B cell (primary cell): ENCODE measurements at regions not wholly inside any gene's neighbourhood (a gene's known extent, or its start where the extent isn't known, plus 50 kb on each side); places are given as distances from the start of the nearest gene placed in this dataset.

Source experiments
- ATAC-seq: fragments of 200-7000 bp; cut with Tn5 transposase; one replicate; pipeline ENCODE4 v1.10.0; 2021; ENCODE audit warnings: low read depth, mild to moderate bottlenecking, moderate number of reproducible peaks, moderate library complexity
- CTCF ChIA-PET: fragments of 350-600 bp; sonication (Branson Sonifier 250); formaldehyde crosslinking; loops from one replicate; lab custom pipeline; 2021; ENCODE audit warnings: antibody characterized with exemption, inconsistent platforms; lab: Charles Lee
- POLR2A ChIA-PET: fragments of 350-600 bp; sonication (Branson Sonifier 250); formaldehyde crosslinking; loops from one replicate; lab custom pipeline; 2021; ENCODE audit warnings: antibody characterized with exemption; lab: Charles Lee
- DNase-seq: peaks from one replicate; pipeline ENCODE4 v3.0.0; 2013
- H2AFZ ChIP-seq: 2 replicates; pipeline ENCODE4 v1.6.1; 2012; ENCODE audit warnings: mild to moderate bottlenecking, low read depth, low read length; ENCODE audit not compliant: insufficient read depth, poor library complexity, severe bottlenecking
- H3K27ac ChIP-seq, 2 donors: 1 replicate in 1 of 2; 2 replicates in 1 of 2; pipeline ENCODE4 v1.5.1; 2012 to 2013; ENCODE audit warnings: low read length in 2 of 2, mild to moderate bottlenecking in 2 of 2, moderate library complexity in 1 of 2
- H3K27me3 ChIP-seq, 4 experiments: fragments of 200-600 bp in 1 of 4; sonication (generic) in 1 of 4; replicated peaks in 1 of 4; 1 replicate in 2 of 4; 2 replicates in 2 of 4; pipeline versions ENCODE4 v1.6.1 to v1.7.0; 2013 to 2016; ENCODE audit warnings: low read length in 3 of 4, mild to moderate bottlenecking in 2 of 4, mixed read lengths in 1 of 4, moderate library complexity in 1 of 4; ENCODE audit not compliant: insufficient read depth in 4 of 4, control insufficient read depth in 3 of 4; ENCODE audit errors: control extremely low read depth in 1 of 4
- H3K36me3 ChIP-seq, 2 experiments: replicated peaks in 1 of 2; 1 replicate in 1 of 2; 2 replicates in 1 of 2; pipeline versions ENCODE4 v1.6.1 to v1.7.1; 2013; ENCODE audit warnings: low read length in 1 of 2; ENCODE audit not compliant: insufficient read depth in 2 of 2, control insufficient read depth in 1 of 2; ENCODE audit errors: control extremely low read depth in 1 of 2, extremely low read depth in 1 of 2
- H3K4me1 ChIP-seq, 2 donors: fragments of 200-600 bp in 1 of 2; sonication (generic) in 1 of 2; 1 replicate in 1 of 2; 2 replicates in 1 of 2; pipeline versions ENCODE4 v1.5.1 to v1.6.1; 2013 to 2017; ENCODE audit warnings: low read length in 2 of 2; ENCODE audit not compliant: control insufficient read depth in 2 of 2, insufficient read depth in 2 of 2
- H3K4me2 ChIP-seq: replicated peaks from 2 replicates; pipeline ENCODE3; 2012; ENCODE audit warnings: mild to moderate bottlenecking, low read depth, low read length; ENCODE audit not compliant: poor library complexity, severe bottlenecking
- H3K4me3 ChIP-seq, 5 experiments: fragments of 200-600 bp in 1 of 5; sonication (generic) in 1 of 5; 1 replicate in 3 of 5; 2 replicates in 2 of 5; pipeline versions ENCODE4 v1.5.1 to v1.7.0; 2011 to 2016; ENCODE audit warnings: low read length in 4 of 5, mild to moderate bottlenecking in 4 of 5, low read depth in 2 of 5, control low read depth in 1 of 5, moderate library complexity in 1 of 5; ENCODE audit not compliant: insufficient read depth in 1 of 5; ENCODE audit errors: control extremely low read depth in 1 of 5, extremely low read depth in 1 of 5
- H3K79me2 ChIP-seq: fragments of 200-600 bp; sonication (generic); one replicate; pipeline ENCODE4 v1.6.0; 2016; ENCODE audit warnings: low read length; ENCODE audit not compliant: control insufficient read depth, insufficient read depth
- H3K9ac ChIP-seq: fragments of 200-600 bp; sonication (generic); 2 replicates; pipeline ENCODE4 v1.6.1; 2017; ENCODE audit warnings: mild to moderate bottlenecking, low read length, moderate library complexity
- H3K9me3 ChIP-seq, 3 donors: one replicate each; pipeline versions ENCODE4 v1.6.1 to v1.7.1; 2013; ENCODE audit warnings: low read length in 2 of 3; ENCODE audit not compliant: control insufficient read depth in 2 of 3, insufficient read depth in 1 of 3; ENCODE audit errors: control extremely low read depth in 1 of 3
- H4K20me1 ChIP-seq: 2 replicates; pipeline ENCODE4 v1.6.0; 2012; ENCODE audit warnings: mild to moderate bottlenecking, low read length; ENCODE audit not compliant: insufficient read depth, control insufficient read depth, poor library complexity, severe bottlenecking
- H3K27ac Mint-ChIP-seq: one replicate; pipeline ENCODE4 v1.8.0; 2021; ENCODE audit warnings: mixed read lengths
- H3K27me3 Mint-ChIP-seq: one replicate; pipeline ENCODE4 v1.8.0; 2021; ENCODE audit warnings: mixed read lengths
- H3K4me1 Mint-ChIP-seq: one replicate; pipeline ENCODE4 v1.8.0; 2021; ENCODE audit warnings: mixed read lengths
- H3K4me3 Mint-ChIP-seq: one replicate; pipeline ENCODE4 v1.8.0; 2021; ENCODE audit warnings: mixed read lengths
- H3K9me3 Mint-ChIP-seq: one replicate; pipeline ENCODE4 v1.8.0; 2022; ENCODE audit warnings: mixed read lengths; ENCODE audit not compliant: insufficient read depth
- EZH2 ChIP-seq: IDR thresholded peaks from 2 replicates; pipeline ENCODE4 v1.6.1; 2012; ENCODE audit warnings: borderline replicate concordance, low read depth, mild to moderate bottlenecking, moderate library complexity, low read length; ENCODE audit not compliant: insufficient read depth, poor library complexity, severe bottlenecking
- WGBS: methylation state at CpG from one replicate; pipeline ENCODE4 v1.1.5; 2013; ENCODE audit warnings: missing lambda C conversion rate; ENCODE audit not compliant: insufficient coverage; 5-methylcytosine and 5-hydroxymethylcytosine counted together
- intact Hi-C: fragments of 100-400 bp; cut with micrococcal nuclease; formaldehyde crosslinking; loops from one replicate; pipeline ENCODE4 v1.10.0; 2022
- TF ChIP-seq, protein P1 (sequence below): fragments of 200-600 bp; IDR thresholded peaks from one replicate; pipeline ENCODE4 v1.8.0; 2022; ENCODE audit warnings: antibody characterized with exemption, mild to moderate bottlenecking

DNA sequence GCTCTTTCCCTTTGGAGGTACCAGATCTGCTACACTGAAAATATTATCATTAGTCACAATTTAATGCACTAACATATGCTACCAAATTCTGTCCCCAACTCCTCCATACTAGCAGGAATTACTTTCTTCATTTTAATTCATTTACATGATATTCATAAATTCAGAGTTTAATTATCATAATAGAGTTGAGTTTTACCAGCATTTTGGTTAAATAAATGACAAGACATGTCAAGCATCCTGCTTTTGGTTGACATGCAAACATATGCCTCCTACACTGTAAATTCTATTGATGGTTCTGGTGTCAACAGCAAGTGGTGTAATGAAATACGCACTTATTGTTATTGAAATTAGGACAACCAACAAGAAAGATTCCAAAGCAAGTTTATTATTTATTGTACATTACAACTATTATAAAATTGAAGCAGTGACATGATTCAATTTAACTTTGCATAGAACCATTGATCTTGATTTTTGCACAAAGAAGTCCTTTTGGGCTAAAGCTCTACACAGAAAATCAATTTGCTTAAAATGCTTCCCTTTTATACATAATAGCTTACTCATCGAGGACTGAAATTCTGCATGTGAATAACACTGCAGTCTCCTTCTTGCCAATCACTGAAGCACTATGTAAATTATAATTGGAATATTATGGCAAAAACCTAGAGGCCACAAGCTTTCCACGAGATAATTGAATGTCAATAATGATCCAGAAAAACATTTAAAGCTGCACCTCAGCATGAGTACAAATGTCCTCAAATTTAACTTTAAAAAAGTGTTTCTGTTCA, 728.6 kb upstream of the ADGRL2 start:
- TF ChIP-seq EZH2 = no peak
- TF ChIP-seq, protein P1, sequence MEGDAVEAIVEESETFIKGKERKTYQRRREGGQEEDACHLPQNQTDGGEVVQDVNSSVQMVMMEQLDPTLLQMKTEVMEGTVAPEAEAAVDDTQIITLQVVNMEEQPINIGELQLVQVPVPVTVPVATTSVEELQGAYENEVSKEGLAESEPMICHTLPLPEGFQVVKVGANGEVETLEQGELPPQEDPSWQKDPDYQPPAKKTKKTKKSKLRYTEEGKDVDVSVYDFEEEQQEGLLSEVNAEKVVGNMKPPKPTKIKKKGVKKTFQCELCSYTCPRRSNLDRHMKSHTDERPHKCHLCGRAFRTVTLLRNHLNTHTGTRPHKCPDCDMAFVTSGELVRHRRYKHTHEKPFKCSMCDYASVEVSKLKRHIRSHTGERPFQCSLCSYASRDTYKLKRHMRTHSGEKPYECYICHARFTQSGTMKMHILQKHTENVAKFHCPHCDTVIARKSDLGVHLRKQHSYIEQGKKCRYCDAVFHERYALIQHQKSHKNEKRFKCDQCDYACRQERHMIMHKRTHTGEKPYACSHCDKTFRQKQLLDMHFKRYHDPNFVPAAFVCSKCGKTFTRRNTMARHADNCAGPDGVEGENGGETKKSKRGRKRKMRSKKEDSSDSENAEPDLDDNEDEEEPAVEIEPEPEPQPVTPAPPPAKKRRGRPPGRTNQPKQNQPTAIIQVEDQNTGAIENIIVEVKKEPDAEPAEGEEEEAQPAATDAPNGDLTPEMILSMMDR = no peak
- Histone ChIP-seq H3K4me2 (no peak overlapping the region), H3K4me1 (no peaks in the 10 kb centered on the region), H3K4me3 (no peak overlapping the region), H3K27me3 (no peaks in the 10 kb centered on the region), H4K20me1 (no peaks in the 10 kb centered on the region), H3K9ac (no peak overlapping the region), H3K9me3 (no peaks in the 10 kb centered on the region), H2AFZ (no peak overlapping the region), H3K36me3 (no peaks in the 10 kb centered on the region), H3K27ac (no peak overlapping the region), H3K79me2 (no peaks in the 10 kb centered on the region)
- DNase-seq (no peak), ATAC-seq (no peak)
- no CpG with 5 or more reads among the region's 3 CpGs for WGBS
- CTCF ChIA-PET = no interaction called here
- H3K4me1 Mint-ChIP-seq = no peaks in the 10 kb centered on the region
- no peak overlapping the region for H3K27ac Mint-ChIP-seq
- H3K4me3 Mint-ChIP-seq = no peak overlapping the region
- intact Hi-C loops = no loop called here
- no peaks in the 10 kb centered on the region for H3K27me3 Mint-ChIP-seq
- POLR2A ChIA-PET = no interaction called here
- H3K9me3 Mint-ChIP-seq = no peaks in the 10 kb centered on the region

DNA sequence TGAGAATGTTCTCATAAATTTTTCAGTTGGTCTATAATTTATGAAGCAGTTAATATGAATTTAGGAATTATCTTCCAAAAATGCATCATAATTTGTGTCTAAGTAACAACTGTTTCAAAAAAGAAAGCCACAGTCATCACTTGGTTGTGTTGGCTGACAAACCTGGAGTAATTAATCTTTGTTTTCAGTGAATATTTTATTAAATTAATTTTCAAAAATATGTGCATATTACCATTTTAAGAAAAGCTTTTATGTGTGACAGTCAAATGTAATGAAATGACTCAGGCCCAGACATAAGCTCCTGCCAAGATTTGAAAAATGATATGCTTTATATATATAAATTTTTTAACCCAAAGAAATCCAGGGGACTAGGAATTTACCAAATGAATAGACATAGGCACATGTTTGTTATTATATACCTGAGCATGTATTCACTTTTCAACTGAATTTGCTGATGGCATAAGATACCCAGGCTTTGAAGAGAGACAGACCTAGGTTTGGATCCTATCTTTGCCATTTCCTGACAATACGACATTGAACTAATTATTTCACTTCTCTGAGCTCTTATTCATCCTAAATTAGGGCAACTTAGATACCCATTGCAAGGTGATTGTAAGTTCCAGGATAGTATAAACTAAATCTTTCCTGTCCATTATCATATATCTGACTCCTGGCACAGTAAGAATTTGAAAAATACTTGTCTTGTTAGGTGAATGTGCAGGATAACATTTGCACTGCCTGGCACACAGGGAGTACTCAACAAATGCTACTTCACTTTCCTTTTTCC, 729.5 kb upstream of the ADGRL2 start:
- no peak overlapping the region for H3K9ac ChIP-seq
- H3K4me1 ChIP-seq = no peaks in the 10 kb centered on the region
- Mint-ChIP-seq H3K27me3 (no peaks in the 10 kb centered on the region), H3K4me1 (no peaks in the 10 kb centered on the region), H3K4me3 (no peak overlapping the region), H3K27ac (no peak overlapping the region), H3K9me3 (no peaks in the 10 kb centered on the region)
- H3K9me3 ChIP-seq = no peaks in the 10 kb centered on the region
- no peaks in the 10 kb centered on the region for H4K20me1 ChIP-seq
- ChIA-PET CTCF (no interaction called here), POLR2A (no interaction called here)
- H3K4me3 ChIP-seq = no peak overlapping the region
- H3K36me3 ChIP-seq = no peaks in the 10 kb centered on the region
- H3K27ac ChIP-seq = no peak overlapping the region
- H3K79me2 ChIP-seq = no peaks in the 10 kb centered on the region
- no peak for DNase-seq
- no CpG with 5 or more reads among the region's 1 CpG for WGBS
- no peak overlapping the region for H3K4me2 ChIP-seq
- intact Hi-C loops = no loop called here
- TF ChIP-seq EZH2 = no peak
- TF ChIP-seq, protein P1 = no peak
- H3K27me3 ChIP-seq = no peaks in the 10 kb centered on the region
- no peak overlapping the region for H2AFZ ChIP-seq
- no peak for ATAC-seq
